ENCODE measurements at regions not wholly inside any gene's neighbourhood (a gene's known extent, or its start where the extent isn't known, plus 50 kb on each side); places are given as distances from the start of the nearest gene placed in this dataset.

DNA sequence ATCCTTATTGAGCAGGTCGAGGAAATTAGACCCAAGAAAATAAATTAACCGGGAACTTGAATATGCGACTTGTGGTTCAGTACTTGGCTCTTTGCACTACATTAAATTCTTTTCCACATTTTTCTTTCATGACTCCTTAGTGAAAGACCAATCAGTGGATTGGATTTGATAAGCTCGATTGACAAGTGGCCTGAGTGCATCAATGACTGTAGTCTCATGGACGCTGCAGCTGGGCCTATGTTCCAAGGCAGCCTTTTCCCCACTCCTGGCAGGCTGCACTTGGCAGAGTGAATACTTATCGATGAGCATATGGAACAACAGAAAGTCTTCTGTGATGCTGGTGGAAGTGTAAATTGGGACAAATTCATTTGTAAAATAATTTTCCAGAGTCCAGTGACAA is 210.8 kb upstream of the EXOC2 start:
- intact Hi-C loops (cut with DNase I; ENCODE audit: low total_unique reads), result no loop called here
- TF ChIP-seq POLR2A (IDR thresholded peaks at IDR 0.05), result no peak
- TF ChIP-seq, protein P1, sequence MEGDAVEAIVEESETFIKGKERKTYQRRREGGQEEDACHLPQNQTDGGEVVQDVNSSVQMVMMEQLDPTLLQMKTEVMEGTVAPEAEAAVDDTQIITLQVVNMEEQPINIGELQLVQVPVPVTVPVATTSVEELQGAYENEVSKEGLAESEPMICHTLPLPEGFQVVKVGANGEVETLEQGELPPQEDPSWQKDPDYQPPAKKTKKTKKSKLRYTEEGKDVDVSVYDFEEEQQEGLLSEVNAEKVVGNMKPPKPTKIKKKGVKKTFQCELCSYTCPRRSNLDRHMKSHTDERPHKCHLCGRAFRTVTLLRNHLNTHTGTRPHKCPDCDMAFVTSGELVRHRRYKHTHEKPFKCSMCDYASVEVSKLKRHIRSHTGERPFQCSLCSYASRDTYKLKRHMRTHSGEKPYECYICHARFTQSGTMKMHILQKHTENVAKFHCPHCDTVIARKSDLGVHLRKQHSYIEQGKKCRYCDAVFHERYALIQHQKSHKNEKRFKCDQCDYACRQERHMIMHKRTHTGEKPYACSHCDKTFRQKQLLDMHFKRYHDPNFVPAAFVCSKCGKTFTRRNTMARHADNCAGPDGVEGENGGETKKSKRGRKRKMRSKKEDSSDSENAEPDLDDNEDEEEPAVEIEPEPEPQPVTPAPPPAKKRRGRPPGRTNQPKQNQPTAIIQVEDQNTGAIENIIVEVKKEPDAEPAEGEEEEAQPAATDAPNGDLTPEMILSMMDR (IDR thresholded peaks at IDR 0.05), result no peak
- no peaks in the 10 kb centered on the region for H3K36me3 ChIP-seq (ENCODE audit: low read depth, missing control alignments)
- no peaks in the 10 kb centered on the region for H3K4me1 ChIP-seq
- no peaks in the 10 kb centered on the region for H3K9me3 ChIP-seq
- WGBS, 2 donors, result 86 to 92% methylated on average over 6 of the region's 6 CpGs
- no peaks in the 10 kb centered on the region for H3K27me3 ChIP-seq
- no peak for DNase-seq
- H3K27ac ChIP-seq, result no peak overlapping the region
- H3K4me3 ChIP-seq, result no peak overlapping the region

DNA sequence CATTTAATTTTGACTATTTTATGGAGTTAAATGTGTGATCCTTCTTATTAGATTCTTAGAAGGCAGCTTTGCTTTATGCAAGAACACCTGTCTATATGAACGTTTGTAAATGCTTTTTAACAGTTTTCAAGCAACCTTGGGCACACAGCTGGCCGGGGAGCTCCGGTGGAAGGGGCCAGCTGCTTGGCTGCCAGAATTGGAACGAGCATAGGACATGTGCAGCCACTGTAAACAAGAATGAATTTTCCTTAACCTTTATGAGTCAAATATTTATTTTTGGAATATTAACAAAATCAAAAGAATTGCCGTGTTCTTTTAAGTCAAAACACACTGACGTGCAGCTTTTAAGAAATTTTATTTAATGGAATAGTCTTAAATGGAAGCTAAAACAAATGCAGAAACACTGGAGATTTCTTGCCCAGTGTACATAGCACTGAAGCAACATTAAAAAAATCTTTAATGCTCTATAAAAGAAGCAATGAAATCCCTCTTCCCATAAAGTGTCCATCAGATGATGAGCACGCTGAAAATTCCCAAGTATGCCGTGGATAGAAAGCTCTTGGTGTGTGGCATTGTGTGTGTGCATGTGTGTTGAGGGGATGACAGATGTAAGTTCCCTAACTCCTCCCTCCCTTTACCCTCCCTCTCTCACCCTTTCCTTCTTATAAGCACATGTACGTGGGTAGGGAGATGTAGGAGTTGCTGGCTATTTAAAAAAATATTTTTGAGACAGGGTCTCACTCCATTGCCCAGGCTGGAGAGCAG is 208.9 kb upstream of the EXOC2 start:
- intact Hi-C loops (cut with DNase I; ENCODE audit: low total_unique reads), result no loop called here
- no peak overlapping the region for H3K4me3 ChIP-seq
- H3K4me1 ChIP-seq, result no peaks in the 10 kb centered on the region
- no peaks in the 10 kb centered on the region for H3K27me3 ChIP-seq
- H3K27ac ChIP-seq, result no peak overlapping the region
- TF ChIP-seq, protein P1 (IDR thresholded peaks at IDR 0.05), result no peak
- no peak for TF ChIP-seq POLR2A (IDR thresholded peaks at IDR 0.05)
- WGBS, 2 donors, result 50% methylated on average over 9 of the region's 9 CpGs
- H3K9me3 ChIP-seq, result no peaks in the 10 kb centered on the region
- no peak for DNase-seq
- H3K36me3 ChIP-seq (ENCODE audit: low read depth, missing control alignments), result no peaks in the 10 kb centered on the region

DNA sequence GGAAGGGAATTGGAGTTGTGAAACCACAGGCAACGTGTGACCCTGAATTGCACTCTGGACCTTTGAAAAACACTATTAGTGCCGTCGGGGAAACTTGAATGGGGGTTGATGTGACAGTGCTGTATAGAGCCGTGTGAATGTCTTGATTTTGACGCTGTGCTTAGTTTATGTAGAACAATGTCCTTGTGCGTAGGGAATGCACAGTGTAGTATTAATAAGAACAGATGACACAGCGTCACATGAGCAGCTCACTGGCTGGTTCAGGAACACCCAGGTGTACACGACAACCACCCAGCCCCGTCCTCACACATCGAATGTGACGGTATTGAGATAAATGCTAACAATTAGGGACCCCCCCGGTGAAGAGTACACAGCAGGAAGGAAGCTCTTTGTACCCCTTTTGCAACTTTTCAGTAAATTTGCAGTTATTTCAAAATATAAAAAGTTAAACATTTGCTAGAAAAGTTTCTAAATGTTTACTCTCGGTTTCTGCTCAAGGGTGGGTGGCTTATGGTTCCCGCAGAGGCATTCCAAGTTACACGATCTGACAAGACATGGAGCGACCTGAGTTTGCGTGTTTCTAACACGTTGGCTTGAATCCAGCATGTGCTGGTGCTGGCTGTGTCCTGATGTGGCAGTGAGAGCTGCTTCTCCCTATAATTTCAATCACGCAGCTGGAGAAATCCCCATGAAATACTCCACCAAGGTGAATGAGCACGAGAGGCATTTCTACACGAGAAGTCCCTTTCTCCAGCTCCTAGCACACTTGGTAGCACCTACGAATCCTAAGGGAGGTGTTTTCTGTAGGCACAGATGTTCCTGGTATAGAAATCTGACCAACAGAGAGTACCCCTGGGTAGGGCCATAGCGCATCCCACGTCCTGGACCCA is 208.0 kb upstream of the EXOC2 start:
- H3K36me3 ChIP-seq (ENCODE audit: low read depth, missing control alignments), result no peaks in the 10 kb centered on the region
- no peak for DNase-seq
- WGBS, 2 donors, result 70 to 79% methylated on average over 24 of the region's 24 CpGs
- intact Hi-C loops (cut with DNase I; ENCODE audit: low total_unique reads), result no loop called here
- no peak overlapping the region for H3K4me3 ChIP-seq
- H3K9me3 ChIP-seq, result no peaks in the 10 kb centered on the region
- H3K4me1 ChIP-seq, result no peaks in the 10 kb centered on the region
- H3K27ac ChIP-seq, result no peak overlapping the region
- TF ChIP-seq, protein P1 (IDR thresholded peaks at IDR 0.05), result no peak
- no peak for TF ChIP-seq POLR2A (IDR thresholded peaks at IDR 0.05)
- no peaks in the 10 kb centered on the region for H3K27me3 ChIP-seq

DNA sequence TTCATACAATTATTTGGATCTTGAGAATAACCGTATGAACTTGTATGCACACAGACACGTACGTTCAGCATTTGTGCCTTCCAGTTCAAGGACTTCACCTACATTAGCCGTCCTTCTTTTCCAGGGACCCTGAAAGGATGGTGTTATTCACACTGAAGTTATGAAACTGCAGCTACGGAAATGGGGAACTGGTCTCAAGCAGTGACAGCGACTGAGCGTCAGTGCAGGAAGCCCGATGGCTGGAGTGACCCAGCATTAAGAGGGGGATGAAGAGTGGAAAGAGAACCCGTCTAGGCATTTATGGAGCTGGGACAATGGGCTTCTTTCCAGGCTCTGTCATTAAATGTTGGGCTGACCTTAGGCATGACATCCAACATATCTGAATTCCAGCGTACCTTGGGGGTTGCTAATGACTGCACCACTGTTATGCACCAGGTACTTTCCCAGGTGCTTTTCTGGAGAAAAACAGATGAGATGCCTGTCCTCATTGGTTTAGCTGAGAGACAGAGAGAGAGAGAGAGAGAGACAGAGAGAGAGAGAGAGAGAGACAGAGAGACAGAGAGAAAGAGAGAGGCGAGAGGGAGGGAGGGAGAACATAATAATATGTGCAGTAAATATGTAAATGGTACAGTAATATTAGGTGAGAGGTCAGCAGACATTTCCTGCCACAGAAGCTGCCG is 204.7 kb upstream of the EXOC2 start:
- DNase-seq, result no peak
- intact Hi-C loops (cut with DNase I; ENCODE audit: low total_unique reads), result no loop called here

More for the DNA sequence above, 204.7 kb upstream of the EXOC2 start:
- H3K9me3 ChIP-seq, result no peaks in the 10 kb centered on the region
- TF ChIP-seq, protein P1 (IDR thresholded peaks at IDR 0.05), result no peak
- no peak for TF ChIP-seq POLR2A (IDR thresholded peaks at IDR 0.05)
- H3K4me3 ChIP-seq, result no peak overlapping the region
- WGBS, 2 donors, result 87 to 88% methylated on average over 12 of the region's 12 CpGs
- no peaks in the 10 kb centered on the region for H3K27me3 ChIP-seq
- no peaks in the 10 kb centered on the region for H3K36me3 ChIP-seq (ENCODE audit: low read depth, missing control alignments)
- H3K27ac ChIP-seq, result no peak overlapping the region
- H3K4me1 ChIP-seq, result no peaks in the 10 kb centered on the region

Data from testis (tissue), 2 donors.